MM.1S (cell line): ENCODE measurements at regions not wholly inside any gene's neighbourhood (a gene's known extent, or its start where the extent isn't known, plus 50 kb on each side); places are given as distances from the start of the nearest gene placed in this dataset.

Experiments used
- DNase-seq: peaks from one replicate; pipeline ENCODE4 v3.0.0-alpha.2; 2015
- H2AFZ ChIP-seq: fragments of 300-600 bp; sonication (generic); 2 replicates; pipeline ENCODE4 v1.6.0; 2016; ENCODE audit warnings: antibody characterized with exemption, low read length
- H3F3A ChIP-seq: fragments of 300-600 bp; sonication (generic); 2 replicates; pipeline ENCODE4 v1.6.1; 2016; ENCODE audit warnings: mild to moderate bottlenecking, antibody characterized with exemption, low read length, moderate library complexity, mixed read lengths; ENCODE audit not compliant: insufficient read depth
- H3K27ac ChIP-seq: fragments of 300-600 bp; sonication (generic); 2 replicates; pipeline ENCODE4 v1.5.1; 2016; ENCODE audit warnings: mild to moderate bottlenecking, low read length
- H3K27me3 ChIP-seq: fragments of 300-600 bp; sonication (generic); replicated peaks from 2 replicates; pipeline ENCODE4 v1.6.0; 2016; ENCODE audit warnings: low read length; ENCODE audit not compliant: insufficient read depth
- H3K36me3 ChIP-seq: fragments of 300-600 bp; sonication (generic); replicated peaks from 2 replicates; pipeline ENCODE4 v1.6.1; 2016; ENCODE audit warnings: mild to moderate bottlenecking, low read length, mixed read lengths; ENCODE audit not compliant: insufficient read depth
- H3K4me1 ChIP-seq: fragments of 300-600 bp; sonication (generic); 2 replicates; pipeline ENCODE4 v1.6.1; 2016; ENCODE audit warnings: low read length, mixed read lengths
- H3K4me2 ChIP-seq: fragments of 300-600 bp; sonication (generic); 2 replicates; pipeline ENCODE4 v1.6.0; 2016; ENCODE audit warnings: low read depth, low read length
- H3K4me3 ChIP-seq: fragments of 300-600 bp; sonication (generic); 2 replicates; pipeline ENCODE4 v1.5.1; 2016; ENCODE audit warnings: low read length, mixed read lengths
- H3K79me2 ChIP-seq: fragments of 300-600 bp; sonication (generic); 2 replicates; pipeline ENCODE4 v1.6.1; 2016; ENCODE audit warnings: mixed run types, low read length, mixed read lengths
- H3K9ac ChIP-seq: fragments of 300-600 bp; sonication (generic); 2 replicates; pipeline ENCODE4 v1.6.1; 2016; ENCODE audit warnings: low read length, mixed read lengths
- H3K9me2 ChIP-seq: fragments of 300-600 bp; sonication (generic); replicated peaks from 2 replicates; pipeline ENCODE4 v1.6.1; 2016; ENCODE audit warnings: mild to moderate bottlenecking, low read length, mixed read lengths; ENCODE audit not compliant: insufficient read depth
- H3K9me3 ChIP-seq: fragments of 300-600 bp; sonication (generic); replicated peaks from 2 replicates; pipeline ENCODE4 v1.6.1; 2016; ENCODE audit warnings: mild to moderate bottlenecking, low read length, mixed read lengths; ENCODE audit not compliant: insufficient read depth
- H4K20me1 ChIP-seq: fragments of 300-600 bp; sonication (generic); 2 replicates; pipeline ENCODE4 v1.6.1; 2016; ENCODE audit warnings: mild to moderate bottlenecking, low read length, moderate library complexity, mixed read lengths; ENCODE audit not compliant: insufficient read depth
- CTCF ChIP-seq: fragments of 300-600 bp; sonication (generic); IDR thresholded peaks from 2 replicates; pipeline ENCODE4 v1.5.1; 2016; ENCODE audit warnings: antibody characterized with exemption, low read length, mixed read lengths
- EZH2 ChIP-seq: fragments of 300-600 bp; sonication (generic); optimal IDR thresholded peaks from 2 replicates; pipeline ENCODE3; 2017; ENCODE audit warnings: low read depth, mild to moderate bottlenecking, antibody characterized with exemption, low read length, mixed read lengths
- EZH2phosphoT487 ChIP-seq: fragments of 300-600 bp; sonication (generic); IDR thresholded peaks from 2 replicates; pipeline ENCODE4 v1.6.1; 2018; ENCODE audit warnings: antibody characterized with exemption, low read length

DNA sequence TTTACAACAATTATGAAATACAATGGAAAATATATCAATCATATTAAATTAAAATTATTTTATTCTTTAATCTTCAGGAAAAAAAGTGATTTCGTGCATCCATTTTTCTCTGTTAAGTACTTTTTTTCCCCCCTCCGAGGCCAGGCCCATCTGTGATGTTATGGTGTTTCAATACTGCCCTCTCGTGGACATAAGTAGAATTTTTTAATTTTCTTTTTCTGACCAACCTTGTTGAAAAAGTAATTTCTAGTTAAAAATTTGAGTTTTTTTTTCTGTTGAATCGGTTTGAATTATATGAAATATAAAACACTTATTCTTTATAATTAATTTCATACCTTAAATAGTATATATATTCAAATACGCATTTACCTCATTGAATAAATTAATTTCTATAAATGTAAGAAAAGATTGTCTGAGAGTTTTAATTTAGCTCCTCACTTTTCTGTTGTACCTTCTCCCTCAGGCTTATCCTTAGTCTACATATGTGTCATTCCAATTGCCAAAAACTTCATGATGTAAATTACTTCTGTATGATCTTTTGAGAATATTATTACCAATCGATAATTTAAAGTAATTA is 175.8 kb upstream of the TECRL start:
- H3K27ac ChIP-seq: no peak overlapping the region
- no peaks in the 10 kb centered on the region for H3K9me3 ChIP-seq
- H3K4me2 ChIP-seq: no peak overlapping the region
- H3F3A ChIP-seq: no peaks in the 10 kb centered on the region
- no peak overlapping the region for H2AFZ ChIP-seq
- H3K27me3 ChIP-seq: no peaks in the 10 kb centered on the region
- DNase-seq: peak; percentile 64
- no peaks in the 10 kb centered on the region for H3K9me2 ChIP-seq
- no peaks in the 10 kb centered on the region for H3K4me1 ChIP-seq
- no peaks in the 10 kb centered on the region for H3K36me3 ChIP-seq
- no peaks in the 10 kb centered on the region for H4K20me1 ChIP-seq
- no peak overlapping the region for H3K9ac ChIP-seq
- no peaks in the 10 kb centered on the region for H3K79me2 ChIP-seq
- TF ChIP-seq EZH2phosphoT487 (no peak), CTCF (peak; percentile 44)
- H3K4me3 ChIP-seq: no peak overlapping the region

DNA sequence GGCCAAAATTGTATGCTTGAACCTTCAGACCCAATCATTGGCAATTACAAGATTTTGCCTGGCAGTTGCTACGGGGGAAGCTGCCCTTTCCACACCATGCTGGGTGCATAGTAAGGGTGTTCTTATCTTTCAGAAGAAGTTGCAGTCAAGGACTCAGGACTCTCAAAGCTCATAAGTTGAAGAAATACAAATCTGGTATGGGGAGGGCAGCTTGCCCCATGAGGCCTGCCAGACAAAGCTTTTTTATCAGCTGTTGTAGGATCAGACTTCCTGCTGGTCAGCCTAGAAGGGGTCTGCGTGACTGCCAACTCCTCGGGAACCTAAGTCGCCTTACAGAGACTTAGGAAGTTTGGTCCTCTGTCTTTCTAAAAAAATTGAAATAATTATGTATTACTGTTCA is 174.9 kb upstream of the TECRL start:
- Histone ChIP-seq H3K4me2 (no peak overlapping the region), H3K9me2 (no peaks in the 10 kb centered on the region), H3K79me2 (no peaks in the 10 kb centered on the region), H3K9me3 (no peaks in the 10 kb centered on the region), H3K4me1 (no peaks in the 10 kb centered on the region), H3K36me3 (no peaks in the 10 kb centered on the region), H3K27me3 (no peaks in the 10 kb centered on the region), H2AFZ (no peak overlapping the region), H3K4me3 (no peak overlapping the region), H4K20me1 (no peaks in the 10 kb centered on the region), H3K9ac (no peak overlapping the region), H3F3A (no peaks in the 10 kb centered on the region), H3K27ac (no peak overlapping the region)
- DNase-seq: no peak
- TF ChIP-seq EZH2: no peak
- no peak for TF ChIP-seq EZH2phosphoT487
- TF ChIP-seq CTCF: no peak

DNA sequence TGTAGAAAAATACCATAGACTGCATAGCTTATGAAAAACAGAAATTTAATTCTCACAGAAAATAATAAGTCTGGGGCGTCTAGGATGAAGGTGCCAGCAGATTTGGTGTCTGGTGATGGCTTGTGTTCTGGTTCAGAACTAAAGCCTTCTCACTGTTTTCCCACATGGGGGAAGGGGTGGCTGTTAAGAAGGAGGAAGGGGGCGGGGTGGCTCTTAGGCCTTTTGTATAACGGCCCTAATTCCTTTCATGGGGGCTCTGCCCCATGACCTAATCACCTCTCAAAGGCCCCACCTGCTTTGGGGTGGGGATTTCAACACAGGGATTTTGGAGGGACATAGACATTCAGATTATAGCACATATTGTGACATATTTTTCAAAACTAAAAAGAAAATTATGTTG is 173.2 kb upstream of the TECRL start:
- H2AFZ ChIP-seq: no peak overlapping the region
- H3F3A ChIP-seq: no peaks in the 10 kb centered on the region

More for the DNA sequence above, 173.2 kb upstream of the TECRL start:
- H3K9me3 ChIP-seq: no peaks in the 10 kb centered on the region
- no peaks in the 10 kb centered on the region for H3K27me3 ChIP-seq
- H3K4me2 ChIP-seq: no peak overlapping the region
- H3K4me1 ChIP-seq: no peaks in the 10 kb centered on the region
- H3K27ac ChIP-seq: no peak overlapping the region
- H3K36me3 ChIP-seq: no peaks in the 10 kb centered on the region
- DNase-seq: no peak
- TF ChIP-seq CTCF: no peak
- no peak for TF ChIP-seq EZH2phosphoT487
- TF ChIP-seq EZH2: no peak
- no peak overlapping the region for H3K9ac ChIP-seq
- H4K20me1 ChIP-seq: no peaks in the 10 kb centered on the region
- no peaks in the 10 kb centered on the region for H3K79me2 ChIP-seq
- no peak overlapping the region for H3K4me3 ChIP-seq
- H3K9me2 ChIP-seq: no peaks in the 10 kb centered on the region
